ENCODE measurements at regions not wholly inside any gene's neighbourhood (a gene's known extent, or its start where the extent isn't known, plus 50 kb on each side); places are given as distances from the start of the nearest gene placed in this dataset.

GRCh38 chr5:159772698-159773061, 143.6 kb upstream of the ADRA1B start:
- H3K4me3 ChIP-seq (ENCODE audit: low read depth, low read length) = peak overlapping the region; percentile 30
- H3K36me3 ChIP-seq (ENCODE audit: control insufficient read depth, insufficient read depth, low read length) = no peaks in the 10 kb centered on the region
- no peak overlapping the region for H3K9ac ChIP-seq (ENCODE audit: low read depth, low read length)
- peaks cover 17% of the 10 kb centered on the region for H3K27me3 ChIP-seq (ENCODE audit: control insufficient read depth, insufficient read depth, low read length)
- H3K4me1 ChIP-seq (ENCODE audit: control insufficient read depth, insufficient read depth, low read length) = peaks cover 27% of the 10 kb centered on the region
- no peaks in the 10 kb centered on the region for H3K9me3 ChIP-seq (ENCODE audit: control insufficient read depth, insufficient read depth, low read length)

- H3K4me1 ChIP-seq (ENCODE audit: control insufficient read depth, insufficient read depth, low read length) = peaks cover 22% of the 10 kb centered on the region
- no peak overlapping the region for H3K9ac ChIP-seq (ENCODE audit: low read depth, low read length)
Observed at GRCh38 chr5:159773062-159773924, 143.0 kb upstream of the ADRA1B start.

GRCh38 chr5:159774476-159775031, 141.7 kb upstream of the ADRA1B start:
- Histone ChIP-seq H3K9ac (ENCODE audit: low read depth, low read length) (no peak overlapping the region), H3K9me3 (ENCODE audit: control insufficient read depth, insufficient read depth, low read length) (no peaks in the 10 kb centered on the region), H3K36me3 (ENCODE audit: control insufficient read depth, insufficient read depth, low read length) (no peaks in the 10 kb centered on the region), H3K4me1 (ENCODE audit: control insufficient read depth, insufficient read depth, low read length) (peaks cover 16% of the 10 kb centered on the region), H3K27me3 (ENCODE audit: control insufficient read depth, insufficient read depth, low read length) (peaks cover 17% of the 10 kb centered on the region), H3K4me3 (ENCODE audit: low read depth, low read length) (no peak overlapping the region)

More at GRCh38 chr5:159773062-159773924, 143.0 kb upstream of the ADRA1B start:
- Histone ChIP-seq H3K27me3 (ENCODE audit: control insufficient read depth, insufficient read depth, low read length) (peaks cover 17% of the 10 kb centered on the region), H3K36me3 (ENCODE audit: control insufficient read depth, insufficient read depth, low read length) (no peaks in the 10 kb centered on the region), H3K9me3 (ENCODE audit: control insufficient read depth, insufficient read depth, low read length) (no peaks in the 10 kb centered on the region), H3K4me3 (ENCODE audit: low read depth, low read length) (peak overlapping the region; percentile 30)

GRCh38 chr5:159775890-159776289, 140.4 kb upstream of the ADRA1B start:
- no peaks in the 10 kb centered on the region for H3K9me3 ChIP-seq (ENCODE audit: control insufficient read depth, insufficient read depth, low read length)
- H3K9ac ChIP-seq (ENCODE audit: low read depth, low read length) = no peak overlapping the region
- no peak overlapping the region for H3K4me3 ChIP-seq (ENCODE audit: low read depth, low read length)
- no peaks in the 10 kb centered on the region for H3K36me3 ChIP-seq (ENCODE audit: control insufficient read depth, insufficient read depth, low read length)
- peaks cover 17% of the 10 kb centered on the region for H3K27me3 ChIP-seq (ENCODE audit: control insufficient read depth, insufficient read depth, low read length)
- peaks cover 16% of the 10 kb centered on the region for H3K4me1 ChIP-seq (ENCODE audit: control insufficient read depth, insufficient read depth, low read length)

GRCh38 chr5:159777049-159777660, 139.1 kb upstream of the ADRA1B start:
- no peaks in the 10 kb centered on the region for H3K9me3 ChIP-seq (ENCODE audit: control insufficient read depth, insufficient read depth, low read length)
- H3K27me3 ChIP-seq (ENCODE audit: control insufficient read depth, insufficient read depth, low read length) = peaks cover 17% of the 10 kb centered on the region
- H3K36me3 ChIP-seq (ENCODE audit: control insufficient read depth, insufficient read depth, low read length) = no peaks in the 10 kb centered on the region
- H3K4me3 ChIP-seq (ENCODE audit: low read depth, low read length) = no peak overlapping the region
- H3K9ac ChIP-seq (ENCODE audit: low read depth, low read length) = no peak overlapping the region
- H3K4me1 ChIP-seq (ENCODE audit: control insufficient read depth, insufficient read depth, low read length) = peaks cover 16% of the 10 kb centered on the region

GRCh38 chr5:159779481-159779880, 136.8 kb upstream of the ADRA1B start:
- no peak overlapping the region for H3K4me3 ChIP-seq (ENCODE audit: low read depth, low read length)
- peaks cover 7% of the 10 kb centered on the region for H3K4me1 ChIP-seq (ENCODE audit: control insufficient read depth, insufficient read depth, low read length)
- H3K9ac ChIP-seq (ENCODE audit: low read depth, low read length) = no peak overlapping the region
- no peaks in the 10 kb centered on the region for H3K36me3 ChIP-seq (ENCODE audit: control insufficient read depth, insufficient read depth, low read length)
- no peaks in the 10 kb centered on the region for H3K27me3 ChIP-seq (ENCODE audit: control insufficient read depth, insufficient read depth, low read length)
- H3K9me3 ChIP-seq (ENCODE audit: control insufficient read depth, insufficient read depth, low read length) = no peaks in the 10 kb centered on the region

- Histone ChIP-seq H3K36me3 (ENCODE audit: control insufficient read depth, insufficient read depth, low read length) (no peaks in the 10 kb centered on the region), H3K4me1 (ENCODE audit: control insufficient read depth, insufficient read depth, low read length) (no peaks in the 10 kb centered on the region), H3K4me3 (ENCODE audit: low read depth, low read length) (no peak overlapping the region), H3K9ac (ENCODE audit: low read depth, low read length) (no peak overlapping the region), H3K9me3 (ENCODE audit: control insufficient read depth, insufficient read depth, low read length) (no peaks in the 10 kb centered on the region), H3K27me3 (ENCODE audit: control insufficient read depth, insufficient read depth, low read length) (no peaks in the 10 kb centered on the region)
Observed at GRCh38 chr5:159780246-159780645, 136.0 kb upstream of the ADRA1B start.

GRCh38 chr5:159781626-159782157, 134.6 kb upstream of the ADRA1B start:
- H3K27me3 ChIP-seq (ENCODE audit: control insufficient read depth, insufficient read depth, low read length) = no peaks in the 10 kb centered on the region
- H3K4me1 ChIP-seq (ENCODE audit: control insufficient read depth, insufficient read depth, low read length) = no peaks in the 10 kb centered on the region
- no peak overlapping the region for H3K9ac ChIP-seq (ENCODE audit: low read depth, low read length)
- no peaks in the 10 kb centered on the region for H3K9me3 ChIP-seq (ENCODE audit: control insufficient read depth, insufficient read depth, low read length)
- no peaks in the 10 kb centered on the region for H3K36me3 ChIP-seq (ENCODE audit: control insufficient read depth, insufficient read depth, low read length)
- H3K4me3 ChIP-seq (ENCODE audit: low read depth, low read length) = no peak overlapping the region

- Histone ChIP-seq H3K27me3 (ENCODE audit: control insufficient read depth, insufficient read depth, low read length) (no peaks in the 10 kb centered on the region), H3K9ac (ENCODE audit: low read depth, low read length) (no peak overlapping the region), H3K36me3 (ENCODE audit: control insufficient read depth, insufficient read depth, low read length) (no peaks in the 10 kb centered on the region), H3K4me1 (ENCODE audit: control insufficient read depth, insufficient read depth, low read length) (no peaks in the 10 kb centered on the region), H3K9me3 (ENCODE audit: control insufficient read depth, insufficient read depth, low read length) (no peaks in the 10 kb centered on the region), H3K4me3 (ENCODE audit: low read depth, low read length) (no peak overlapping the region)
Observed at GRCh38 chr5:159782197-159782994, 133.9 kb upstream of the ADRA1B start.

GRCh38 chr5:159782995-159783300, 133.3 kb upstream of the ADRA1B start:
- H3K27me3 ChIP-seq (ENCODE audit: control insufficient read depth, insufficient read depth, low read length) = no peaks in the 10 kb centered on the region
- H3K36me3 ChIP-seq (ENCODE audit: control insufficient read depth, insufficient read depth, low read length) = no peaks in the 10 kb centered on the region
- no peak overlapping the region for H3K4me3 ChIP-seq (ENCODE audit: low read depth, low read length)
- H3K9ac ChIP-seq (ENCODE audit: low read depth, low read length) = no peak overlapping the region
- H3K4me1 ChIP-seq (ENCODE audit: control insufficient read depth, insufficient read depth, low read length) = no peaks in the 10 kb centered on the region
- H3K9me3 ChIP-seq (ENCODE audit: control insufficient read depth, insufficient read depth, low read length) = no peaks in the 10 kb centered on the region

GRCh38 chr5:159783726-159784247, 132.5 kb upstream of the ADRA1B start:
- H3K36me3 ChIP-seq (ENCODE audit: control insufficient read depth, insufficient read depth, low read length) = no peaks in the 10 kb centered on the region
- no peaks in the 10 kb centered on the region for H3K9me3 ChIP-seq (ENCODE audit: control insufficient read depth, insufficient read depth, low read length)
- H3K4me3 ChIP-seq (ENCODE audit: low read depth, low read length) = no peak overlapping the region
- no peak overlapping the region for H3K9ac ChIP-seq (ENCODE audit: low read depth, low read length)
- H3K4me1 ChIP-seq (ENCODE audit: control insufficient read depth, insufficient read depth, low read length) = no peaks in the 10 kb centered on the region
- H3K27me3 ChIP-seq (ENCODE audit: control insufficient read depth, insufficient read depth, low read length) = no peaks in the 10 kb centered on the region

Measured in iPS-15b (cell line).